ENCODE measurements at regions not wholly inside any gene's neighbourhood (a gene's known extent, or its start where the extent isn't known, plus 50 kb on each side); places are given as distances from the start of the nearest gene placed in this dataset.
"Not testable (repeated sequence)": the region's sequence is repeated elsewhere in the genome, so short reads cannot be mapped to it uniquely, and the experiment has no call there.

DNA sequence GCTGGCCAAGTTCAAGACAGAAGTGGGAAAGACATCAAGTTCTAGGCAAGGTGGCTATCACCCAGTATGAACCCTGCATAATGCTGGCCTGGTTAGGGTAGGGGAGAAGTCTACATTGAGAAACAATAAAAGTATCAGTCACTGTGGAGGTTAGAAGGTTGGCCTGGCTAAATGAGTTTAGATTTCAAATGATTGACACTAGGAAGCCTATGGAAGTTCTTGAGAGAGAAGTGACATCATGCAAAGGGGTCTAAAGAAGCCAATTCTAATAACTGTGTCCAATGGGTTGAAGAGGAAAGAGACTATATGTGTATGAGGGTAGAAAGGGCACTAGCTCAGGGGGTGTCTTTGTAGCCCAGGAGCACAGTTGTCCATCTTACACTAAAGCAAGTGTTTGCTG lies 98.5 kb upstream of the MBIP start:
- H3K36me3 ChIP-seq (ENCODE audit: insufficient read depth, low read length), result no peaks in the 10 kb centered on the region
- no peak overlapping the region for H3K9ac ChIP-seq (ENCODE audit: low read depth, low read length)
- no peaks in the 10 kb centered on the region for H3K9me3 ChIP-seq (ENCODE audit: insufficient read depth, low read depth, low read length)
- no peak overlapping the region for H3K27ac ChIP-seq (ENCODE audit: low read depth, low read length)
- H3K4me3 ChIP-seq (ENCODE audit: low read length), result no peak overlapping the region
- peaks cover 23% of the 10 kb centered on the region for H3K4me1 ChIP-seq (ENCODE audit: insufficient read depth, low read length)
- peaks cover 44% of the 10 kb centered on the region; the same call in 1 of the 2 replicates for H3K27me3 ChIP-seq (ENCODE audit: insufficient read depth, low read length)

DNA sequence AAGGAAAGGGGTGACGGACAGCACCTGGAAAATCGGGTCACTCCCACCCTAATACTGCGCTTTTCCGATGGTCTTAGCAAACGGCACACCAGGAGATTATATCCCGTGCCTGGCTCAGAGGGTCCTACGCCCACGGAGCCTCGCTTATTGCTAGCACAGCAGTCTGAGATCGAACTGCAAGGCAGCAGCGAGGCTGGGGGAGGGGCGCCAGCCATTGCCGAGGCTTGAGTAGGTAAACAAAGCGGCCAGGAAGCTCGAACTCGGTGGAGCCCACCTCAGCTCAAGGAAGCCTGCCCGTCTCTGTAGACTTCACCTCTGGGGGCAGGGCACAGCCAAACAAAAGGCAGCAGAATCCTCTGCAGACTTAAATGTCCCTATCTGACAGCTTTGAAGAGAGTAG lies 91.5 kb upstream of the MBIP start:
- 89% methylated on average over 16 of the region's 17 CpGs for WGBS

DNA sequence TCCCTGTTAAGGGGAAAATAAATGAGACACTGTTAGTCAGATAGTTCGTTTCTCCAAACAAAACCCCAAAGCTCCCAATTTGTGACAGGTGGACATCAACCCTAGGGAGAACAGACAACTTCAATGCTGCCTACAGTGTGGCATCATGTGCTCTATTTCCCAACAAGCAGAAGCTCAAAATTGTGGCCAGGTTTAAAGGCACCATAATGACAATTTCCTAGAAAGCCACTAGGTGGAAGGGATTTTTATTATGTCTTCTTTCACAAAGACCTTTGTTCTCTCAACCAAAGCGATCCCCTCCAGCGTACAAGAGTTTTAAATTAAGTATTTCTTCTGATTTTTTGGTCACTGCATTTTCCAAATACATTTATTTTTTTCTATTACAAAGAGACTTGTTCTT lies 88.0 kb upstream of the MBIP start:
- Histone ChIP-seq H3K4me3 (ENCODE audit: low read length) (no peak overlapping the region), H3K4me1 (ENCODE audit: insufficient read depth, low read length) (no peaks in the 10 kb centered on the region), H3K9ac (ENCODE audit: low read depth, low read length) (no peak overlapping the region), H3K36me3 (ENCODE audit: insufficient read depth, low read length) (no peaks in the 10 kb centered on the region), H3K27ac (ENCODE audit: low read depth, low read length) (no peak overlapping the region), H3K9me3 (ENCODE audit: insufficient read depth, low read depth, low read length) (no peaks in the 10 kb centered on the region), H3K27me3 (ENCODE audit: insufficient read depth, low read length) (no peaks in the 10 kb centered on the region)
- 46% methylated on average over 1 of the region's 3 CpGs for WGBS

More for the DNA sequence above, 91.5 kb upstream of the MBIP start:
- not testable (repeated sequence) for H3K27ac ChIP-seq (ENCODE audit: low read depth, low read length); H3K4me1 ChIP-seq (ENCODE audit: insufficient read depth, low read length); H3K9me3 ChIP-seq (ENCODE audit: insufficient read depth, low read depth, low read length); H3K36me3 ChIP-seq (ENCODE audit: insufficient read depth, low read length); H3K9ac ChIP-seq (ENCODE audit: low read depth, low read length); H3K27me3 ChIP-seq (ENCODE audit: insufficient read depth, low read length); H3K4me3 ChIP-seq (ENCODE audit: low read length)

DNA sequence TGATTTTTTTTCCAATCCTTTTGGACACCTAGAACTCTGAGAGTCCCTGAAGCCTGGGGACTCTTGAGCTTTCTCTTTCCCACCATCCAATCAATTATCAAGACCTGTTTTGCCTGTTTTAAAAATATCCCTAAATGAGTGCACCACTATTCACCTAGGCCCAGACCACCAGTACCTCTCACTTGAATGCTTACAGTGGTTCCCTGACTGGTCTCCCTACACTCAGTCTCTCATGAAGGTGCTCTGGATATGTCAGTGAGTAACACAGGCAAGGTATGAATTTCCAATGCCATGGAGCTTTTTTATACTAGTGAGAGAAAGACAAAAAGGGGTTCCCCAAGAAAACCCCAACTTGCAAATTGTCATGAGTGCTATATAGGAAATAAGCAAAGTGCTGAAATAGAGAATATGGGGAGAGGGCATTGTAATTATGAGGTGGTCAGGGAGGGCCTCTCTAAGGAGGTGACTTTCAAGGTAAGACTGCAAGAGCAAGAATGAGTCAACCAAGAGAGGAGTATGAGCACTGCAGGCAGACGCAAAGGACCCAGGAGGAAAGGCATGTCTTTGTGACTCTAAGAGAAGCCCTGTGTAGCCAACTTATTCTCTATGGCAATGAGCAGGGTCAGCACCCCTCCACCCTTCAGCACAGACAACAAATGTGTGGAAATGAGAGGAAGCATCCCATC lies 85.3 kb upstream of the MBIP start:
- no peaks in the 10 kb centered on the region for H3K36me3 ChIP-seq (ENCODE audit: insufficient read depth, low read length)
- no peak overlapping the region for H3K27ac ChIP-seq (ENCODE audit: low read depth, low read length)
- no peaks in the 10 kb centered on the region for H3K9me3 ChIP-seq (ENCODE audit: insufficient read depth, low read depth, low read length)
- WGBS, result 85% methylated on average over 1 of the region's 1 CpG
- H3K4me1 ChIP-seq (ENCODE audit: insufficient read depth, low read length), result no peaks in the 10 kb centered on the region
- H3K27me3 ChIP-seq (ENCODE audit: insufficient read depth, low read length), result no peaks in the 10 kb centered on the region
- no peak overlapping the region for H3K4me3 ChIP-seq (ENCODE audit: low read length)
- H3K9ac ChIP-seq (ENCODE audit: low read depth, low read length), result no peak overlapping the region

DNA sequence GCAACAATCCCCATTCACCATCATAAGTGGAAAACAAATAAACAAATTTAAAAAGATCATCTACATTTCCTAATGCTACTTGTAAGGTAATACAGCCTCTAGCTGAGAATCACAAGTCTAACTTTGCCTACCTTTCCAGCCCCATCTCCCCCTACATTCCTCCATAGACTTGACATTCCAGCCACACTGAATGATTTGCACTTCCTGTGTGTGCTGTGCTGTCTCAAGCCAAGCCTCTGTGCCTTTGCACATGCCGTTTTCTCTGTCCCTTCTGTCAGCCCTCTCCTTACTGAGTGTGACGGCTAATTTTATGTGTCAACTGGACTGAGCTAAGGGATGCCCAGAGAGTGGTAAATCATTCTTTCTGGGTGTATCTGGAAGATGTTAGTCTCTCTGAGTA lies 82.4 kb upstream of the MBIP start:
- H3K9me3 ChIP-seq (ENCODE audit: insufficient read depth, low read depth, low read length), result no peaks in the 10 kb centered on the region
- H3K4me3 ChIP-seq (ENCODE audit: low read length), result no peak overlapping the region
- no peak overlapping the region for H3K9ac ChIP-seq (ENCODE audit: low read depth, low read length)
- 88% methylated on average over 2 of the region's 2 CpGs for WGBS
- no peaks in the 10 kb centered on the region for H3K4me1 ChIP-seq (ENCODE audit: insufficient read depth, low read length)
- H3K27me3 ChIP-seq (ENCODE audit: insufficient read depth, low read length), result no peaks in the 10 kb centered on the region
- no peak overlapping the region for H3K27ac ChIP-seq (ENCODE audit: low read depth, low read length)
- H3K36me3 ChIP-seq (ENCODE audit: insufficient read depth, low read length), result no peaks in the 10 kb centered on the region

DNA sequence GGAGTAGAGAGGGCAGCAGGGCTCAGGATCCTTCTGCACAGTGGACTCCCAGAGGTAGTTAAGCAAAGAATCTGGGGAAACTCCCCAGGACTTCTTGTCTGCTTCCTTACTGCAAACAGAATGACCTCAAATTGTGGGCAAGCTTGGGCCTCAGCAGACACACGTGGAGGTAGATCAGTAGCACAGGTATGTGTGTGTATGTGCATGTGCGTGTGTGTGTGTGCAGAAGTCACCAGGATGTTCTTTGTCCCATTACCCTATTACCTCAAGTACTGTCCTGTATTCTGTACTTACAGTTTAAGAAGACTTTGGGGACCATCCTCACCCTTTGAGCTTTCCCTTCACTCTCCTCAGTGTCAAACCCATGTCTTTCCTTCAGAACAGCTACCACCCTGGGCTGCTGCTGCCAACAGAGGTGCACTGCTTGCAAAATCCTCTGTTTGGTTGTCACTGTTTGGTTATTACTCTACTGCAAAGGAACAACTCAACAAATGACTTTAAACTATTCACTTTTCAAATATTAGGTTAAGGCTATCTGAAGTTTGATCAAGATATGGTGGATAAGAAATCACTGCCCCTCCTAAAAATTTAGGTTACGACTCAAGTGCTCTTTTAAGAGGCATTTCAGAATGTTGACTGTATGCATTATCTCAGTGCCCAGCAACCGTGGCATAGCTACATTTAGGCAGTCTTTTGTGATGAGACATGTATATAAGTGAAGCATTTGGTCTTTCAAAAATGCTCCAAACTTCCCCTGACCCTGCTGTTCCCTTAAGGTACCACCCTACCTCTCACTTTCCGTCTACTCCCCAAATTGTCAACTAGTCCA lies 78.2 kb upstream of the MBIP start:
- H3K4me3 ChIP-seq (ENCODE audit: low read length), result no peak overlapping the region
- no peaks in the 10 kb centered on the region for H3K27me3 ChIP-seq (ENCODE audit: insufficient read depth, low read length)
- H3K9ac ChIP-seq (ENCODE audit: low read depth, low read length), result no peak overlapping the region
- H3K36me3 ChIP-seq (ENCODE audit: insufficient read depth, low read length), result no peaks in the 10 kb centered on the region
- no peaks in the 10 kb centered on the region for H3K4me1 ChIP-seq (ENCODE audit: insufficient read depth, low read length)
- WGBS, result 90% methylated on average over 4 of the region's 5 CpGs
- H3K9me3 ChIP-seq (ENCODE audit: insufficient read depth, low read depth, low read length), result peaks cover 4% of the 10 kb centered on the region; the same call in 1 of the 2 replicates
- H3K27ac ChIP-seq (ENCODE audit: low read depth, low read length), result no peak overlapping the region

DNA sequence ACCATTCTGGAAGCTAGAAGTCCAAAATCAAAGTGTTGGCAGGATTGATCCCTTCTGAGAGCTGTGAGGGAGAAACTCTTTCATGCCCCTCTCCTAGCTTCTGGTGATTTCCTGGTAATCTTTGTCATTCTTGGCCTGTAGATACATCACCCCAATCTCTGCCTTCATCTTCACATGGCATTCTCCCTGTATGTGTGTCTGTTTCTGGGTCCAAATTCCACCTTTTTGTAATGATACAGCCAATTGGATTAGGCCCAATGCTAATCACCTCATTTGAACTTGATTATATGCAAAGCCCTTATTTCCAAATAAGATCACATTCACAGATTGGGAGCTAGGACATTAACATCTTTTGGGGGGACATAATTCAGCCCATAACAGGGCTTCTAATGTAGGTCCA lies 76.9 kb upstream of the MBIP start:
- Histone ChIP-seq H3K27ac (ENCODE audit: low read depth, low read length) (no peak overlapping the region), H3K9me3 (ENCODE audit: insufficient read depth, low read depth, low read length) (peaks cover 4% of the 10 kb centered on the region; the same call in 1 of the 2 replicates), H3K9ac (ENCODE audit: low read depth, low read length) (no peak overlapping the region; the same call in 1 of the 2 replicates), H3K36me3 (ENCODE audit: insufficient read depth, low read length) (no peaks in the 10 kb centered on the region), H3K4me3 (ENCODE audit: low read length) (no peak overlapping the region), H3K4me1 (ENCODE audit: insufficient read depth, low read length) (no peaks in the 10 kb centered on the region), H3K27me3 (ENCODE audit: insufficient read depth, low read length) (no peaks in the 10 kb centered on the region)

DNA sequence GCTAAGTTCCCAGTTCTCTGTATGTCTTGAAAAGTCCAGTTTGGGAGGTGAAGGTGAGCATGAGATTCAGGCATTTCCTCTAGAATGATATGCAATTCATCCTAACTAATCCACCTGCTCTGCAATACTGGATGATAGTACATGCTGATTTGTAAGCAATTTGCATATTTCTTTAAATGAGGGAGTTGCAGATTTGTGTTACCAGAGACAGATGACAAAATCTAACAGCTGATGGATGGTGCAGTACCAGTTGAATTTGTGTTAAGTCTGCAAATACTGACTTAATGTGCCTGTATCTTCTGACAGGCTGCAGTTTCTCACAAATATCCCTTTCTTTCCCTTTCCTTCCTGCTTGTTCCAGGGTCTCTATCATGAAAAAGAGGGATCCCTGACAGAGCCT lies 76.4 kb upstream of the MBIP start:
- Histone ChIP-seq H3K27me3 (ENCODE audit: insufficient read depth, low read length) (no peaks in the 10 kb centered on the region), H3K9me3 (ENCODE audit: insufficient read depth, low read depth, low read length) (peaks cover 4% of the 10 kb centered on the region; the same call in 1 of the 2 replicates), H3K9ac (ENCODE audit: low read depth, low read length) (no peak overlapping the region; the same call in 1 of the 2 replicates), H3K36me3 (ENCODE audit: insufficient read depth, low read length) (no peaks in the 10 kb centered on the region), H3K27ac (ENCODE audit: low read depth, low read length) (no peak overlapping the region), H3K4me1 (ENCODE audit: insufficient read depth, low read length) (no peaks in the 10 kb centered on the region), H3K4me3 (ENCODE audit: low read length) (no peak overlapping the region)

DNA sequence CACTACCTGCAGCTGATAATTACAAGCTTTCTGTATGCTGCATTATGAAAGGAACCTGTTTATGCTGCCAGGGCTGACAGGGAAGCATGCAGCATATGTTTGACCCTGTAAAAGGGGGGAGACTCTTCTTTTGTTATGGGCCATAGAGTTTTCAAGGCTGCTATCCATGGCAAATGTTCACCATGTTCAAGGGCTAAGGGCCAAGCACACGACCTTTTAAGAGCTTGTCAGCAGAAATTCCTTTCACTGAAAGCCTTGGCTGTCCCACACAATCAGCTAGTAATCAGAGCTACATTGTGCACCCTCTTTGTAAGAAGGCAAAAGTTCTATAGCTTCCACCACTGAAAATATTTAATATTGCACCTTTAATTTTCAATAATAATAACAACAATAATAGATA lies 74.2 kb upstream of the MBIP start:
- 46% methylated on average over 1 of the region's 1 CpG for WGBS
- Histone ChIP-seq H3K36me3 (ENCODE audit: insufficient read depth, low read length) (no peaks in the 10 kb centered on the region), H3K27ac (ENCODE audit: low read depth, low read length) (no peak overlapping the region), H3K9me3 (ENCODE audit: insufficient read depth, low read depth, low read length) (peaks cover 4% of the 10 kb centered on the region; the same call in 1 of the 2 replicates), H3K9ac (ENCODE audit: low read depth, low read length) (no peak overlapping the region), H3K4me3 (ENCODE audit: low read length) (no peak overlapping the region), H3K4me1 (ENCODE audit: insufficient read depth, low read length) (no peaks in the 10 kb centered on the region), H3K27me3 (ENCODE audit: insufficient read depth, low read length) (no peaks in the 10 kb centered on the region)

DNA sequence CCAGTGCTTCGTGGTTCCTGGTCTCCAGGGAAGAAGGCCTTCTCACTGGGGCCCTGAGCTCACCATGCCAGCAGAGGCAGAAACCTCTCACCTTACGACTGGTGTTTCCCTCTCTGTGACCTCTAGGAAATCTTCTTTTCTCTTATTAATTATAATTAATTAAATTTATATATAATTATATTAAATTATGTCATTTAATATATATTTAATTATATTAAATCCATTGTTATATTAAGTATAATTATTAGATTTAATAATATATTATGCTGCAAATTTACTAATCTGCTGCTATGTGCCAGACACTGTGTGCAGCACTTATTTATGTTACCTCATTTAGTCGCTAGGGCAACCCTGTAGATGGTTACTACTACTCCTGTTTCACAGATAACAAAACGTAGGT lies 70.3 kb upstream of the MBIP start:
- no peaks in the 10 kb centered on the region for H3K36me3 ChIP-seq (ENCODE audit: insufficient read depth, low read length)
- no peak overlapping the region for H3K4me3 ChIP-seq (ENCODE audit: low read length)
- no peaks in the 10 kb centered on the region for H3K27me3 ChIP-seq (ENCODE audit: insufficient read depth, low read length)
- WGBS, result 84% methylated on average over 4 of the region's 4 CpGs
- H3K9ac ChIP-seq (ENCODE audit: low read depth, low read length), result no peak overlapping the region
- no peaks in the 10 kb centered on the region for H3K9me3 ChIP-seq (ENCODE audit: insufficient read depth, low read depth, low read length)
- H3K27ac ChIP-seq (ENCODE audit: low read depth, low read length), result no peak overlapping the region
- H3K4me1 ChIP-seq (ENCODE audit: insufficient read depth, low read length), result no peaks in the 10 kb centered on the region

DNA sequence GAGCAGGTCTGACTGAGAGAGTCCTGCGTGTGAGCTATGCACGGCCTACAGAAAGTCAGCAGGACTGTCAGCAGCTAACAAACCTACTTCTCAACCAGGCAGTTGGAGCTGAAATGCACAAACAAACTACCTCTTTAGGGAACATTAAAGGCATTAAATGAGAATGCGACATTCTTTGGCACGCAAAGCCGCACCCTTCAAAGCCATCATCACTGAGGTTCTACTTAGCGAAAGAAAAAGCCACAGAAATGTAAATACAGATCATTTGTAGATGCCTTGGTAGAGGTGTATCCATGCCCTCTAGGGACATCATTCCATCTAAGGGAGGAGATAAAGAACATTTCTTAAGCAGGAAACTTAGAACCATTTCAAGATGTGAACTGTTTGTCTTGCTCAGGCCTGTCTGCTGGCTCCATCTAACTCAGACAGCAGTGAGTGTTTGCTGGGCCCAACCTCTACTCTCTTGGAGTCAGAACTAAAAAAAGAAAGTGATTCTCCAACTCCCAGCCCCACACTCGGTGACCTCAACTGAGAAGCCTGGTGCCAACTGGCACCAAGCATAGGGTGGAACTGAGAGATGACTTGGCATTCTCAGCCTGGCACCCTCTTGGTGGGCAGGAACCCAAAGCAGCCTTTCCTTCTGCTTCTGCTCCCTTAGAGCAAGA lies 63.5 kb upstream of the MBIP start:
- Histone ChIP-seq H3K36me3 (ENCODE audit: insufficient read depth, low read length) (no peaks in the 10 kb centered on the region), H3K9ac (ENCODE audit: low read depth, low read length) (no peak overlapping the region), H3K27ac (ENCODE audit: low read depth, low read length) (no peak overlapping the region), H3K4me1 (ENCODE audit: insufficient read depth, low read length) (no peaks in the 10 kb centered on the region), H3K9me3 (ENCODE audit: insufficient read depth, low read depth, low read length) (no peaks in the 10 kb centered on the region), H3K27me3 (ENCODE audit: insufficient read depth, low read length) (no peaks in the 10 kb centered on the region), H3K4me3 (ENCODE audit: low read length) (no peak overlapping the region)
- WGBS, result 95% methylated on average over 7 of the region's 7 CpGs

Data from HUES64 (cell line).